ENCODE measurements at regions not wholly inside any gene's neighbourhood (a gene's known extent, or its start where the extent isn't known, plus 50 kb on each side); places are given as distances from the start of the nearest gene placed in this dataset.

DNA sequence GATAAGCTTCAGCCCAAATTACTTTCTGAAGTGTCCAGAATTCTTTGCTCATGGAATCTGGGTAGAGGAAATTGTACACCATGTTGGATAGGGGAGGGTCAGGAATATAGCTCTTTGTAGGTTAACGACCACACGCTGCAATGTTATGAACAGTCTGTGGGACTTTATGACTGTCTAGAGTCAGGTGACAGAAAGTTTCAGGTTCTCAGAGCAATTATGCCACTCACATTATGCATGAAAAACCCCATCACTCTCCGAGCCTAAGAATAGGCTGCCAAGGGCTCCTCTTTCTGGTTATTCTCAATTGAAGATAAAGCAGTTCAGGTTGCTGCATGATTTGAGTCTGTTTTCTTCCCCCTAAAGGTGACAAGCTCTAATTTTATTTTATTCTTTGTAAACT lies 430.9 kb downstream of the ATP23 start:
- no peak for ATAC-seq

DNA sequence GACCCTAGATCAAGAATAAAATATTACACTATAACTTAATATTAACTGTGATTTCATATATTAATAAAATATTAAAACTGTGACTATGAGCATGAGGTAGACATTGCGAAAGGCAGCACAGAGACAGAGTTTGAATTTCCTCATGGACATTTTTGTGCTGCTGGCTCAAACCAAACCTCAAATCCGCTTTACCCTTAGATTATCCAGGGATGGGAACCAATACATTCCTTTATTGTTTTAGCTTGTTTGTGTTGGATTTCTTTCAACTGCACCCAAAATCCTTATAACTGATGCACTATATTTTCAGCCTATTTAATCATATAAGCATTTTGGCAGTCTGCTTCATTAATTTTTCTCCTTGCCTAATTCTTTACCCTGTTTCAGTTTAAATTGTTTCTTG lies 436.7 kb downstream of the ATP23 start:
- ATAC-seq: no peak

DNA sequence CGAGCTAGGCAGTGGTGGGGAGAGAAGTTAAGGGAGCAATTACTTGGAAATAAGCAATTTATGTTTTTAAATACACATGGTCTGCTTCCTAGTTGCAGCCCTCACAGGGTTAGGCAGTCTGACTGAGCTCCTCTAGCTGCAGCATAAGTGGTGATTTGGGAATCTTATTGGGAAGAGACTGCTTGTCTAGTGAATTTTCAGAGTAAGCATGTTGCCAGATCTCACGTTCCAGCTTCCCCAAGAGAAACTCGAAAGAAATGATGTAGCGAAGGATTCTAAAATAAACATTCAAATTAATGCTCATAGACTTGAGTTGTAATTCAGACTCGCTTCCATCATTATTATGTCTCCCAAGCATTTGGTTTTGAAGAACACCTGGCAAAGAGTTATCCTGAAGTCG lies 440.2 kb downstream of the ATP23 start:
- no peak for ATAC-seq

DNA sequence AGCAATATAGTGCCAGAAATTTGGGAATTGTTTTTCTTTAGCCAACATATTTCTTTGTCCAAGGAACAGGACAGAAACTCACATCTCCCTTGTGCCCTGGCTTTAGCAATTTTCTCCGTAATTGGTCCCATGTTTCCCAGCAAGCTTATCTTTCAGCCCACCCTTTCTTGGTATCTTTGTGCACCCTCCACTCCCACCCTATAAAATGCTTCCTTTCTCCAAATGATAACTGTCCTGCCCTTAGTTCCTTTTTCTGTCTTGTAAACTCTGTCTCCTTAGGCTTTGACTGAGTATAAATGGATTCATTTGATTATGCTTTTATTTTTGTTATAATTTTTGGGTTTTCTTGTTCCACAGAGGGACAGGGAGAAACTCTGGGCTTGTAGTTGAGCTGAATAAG lies 442.8 kb downstream of the ATP23 start:
- no peak for ATAC-seq

DNA sequence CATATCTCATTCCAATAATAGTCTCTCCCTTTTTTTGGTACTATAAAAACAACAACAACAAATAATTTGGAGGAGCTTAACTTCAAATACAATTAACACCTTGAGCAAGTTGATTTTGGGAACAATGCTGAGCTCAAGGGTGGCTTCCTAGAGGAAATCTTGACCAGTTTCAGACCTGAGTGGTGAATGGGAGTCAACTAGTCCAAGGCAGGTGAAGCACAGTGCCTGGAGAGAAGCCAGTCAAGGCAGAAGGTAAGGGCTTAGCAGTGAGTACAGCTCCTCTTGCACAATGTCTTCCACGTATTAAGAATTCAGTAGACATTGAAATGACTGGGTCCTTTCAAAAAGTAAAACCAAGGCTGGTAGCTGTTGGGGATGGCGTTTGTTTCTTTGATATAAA lies 444.8 kb downstream of the ATP23 start:
- ATAC-seq: peak; percentile 81

DNA sequence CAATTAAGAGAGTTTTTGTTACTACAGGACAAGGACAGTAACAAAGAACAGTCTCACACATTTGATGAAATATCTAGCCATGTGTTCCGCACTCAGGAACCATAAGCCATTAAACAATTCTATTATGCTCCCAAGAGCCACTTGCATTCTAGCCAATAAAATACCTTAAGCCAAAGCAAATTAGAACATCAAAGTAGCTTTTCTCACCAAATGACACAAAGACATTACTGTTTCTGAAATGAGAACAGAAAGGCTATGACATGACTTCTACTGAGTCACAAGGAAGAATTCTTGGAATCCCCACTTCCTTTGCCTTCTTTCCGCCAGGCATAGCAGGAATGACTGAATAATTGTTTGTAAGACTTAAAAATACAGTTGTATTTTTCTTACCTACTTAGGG lies 445.8 kb downstream of the ATP23 start:
- ATAC-seq: no peak

DNA sequence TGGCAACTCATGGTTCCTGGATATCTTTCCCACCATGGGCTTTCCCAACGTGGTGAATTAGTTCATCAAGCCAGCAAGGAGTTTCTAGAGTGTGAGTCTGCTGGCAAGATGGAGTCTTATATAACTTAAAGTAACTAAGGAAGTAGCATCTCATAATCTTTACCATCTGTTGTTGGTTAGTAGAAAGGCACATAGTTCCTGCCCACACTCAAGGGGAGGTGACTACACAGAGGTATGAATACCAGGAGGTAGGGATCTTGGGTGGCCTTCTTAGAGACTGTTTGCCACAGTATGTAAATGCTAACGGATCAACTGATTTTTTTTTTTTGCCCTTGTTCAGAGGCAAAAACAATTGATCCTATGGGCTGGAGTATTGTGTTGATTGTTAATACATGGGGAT lies 446.9 kb downstream of the ATP23 start:
- no peak for ATAC-seq

DNA sequence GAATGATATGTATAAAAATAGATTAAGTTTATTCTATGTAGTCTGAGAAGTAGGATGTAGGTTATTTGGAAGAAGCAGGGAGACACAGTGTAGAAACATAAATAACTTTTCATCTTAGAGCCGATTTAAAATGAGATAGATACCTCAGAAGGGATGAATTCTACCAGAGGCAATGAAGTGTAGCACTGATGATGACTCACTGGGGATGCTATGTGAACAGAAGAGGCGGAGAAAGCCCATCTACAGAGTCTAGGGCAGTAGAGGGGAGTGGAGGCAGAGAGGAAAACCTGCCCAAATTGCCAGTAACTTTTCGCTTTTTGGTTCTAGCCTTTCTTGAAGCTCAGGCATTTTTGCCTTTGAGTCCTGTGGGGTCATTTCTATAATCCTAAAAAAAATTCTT lies 451.8 kb downstream of the ATP23 start:
- ATAC-seq: no peak

DNA sequence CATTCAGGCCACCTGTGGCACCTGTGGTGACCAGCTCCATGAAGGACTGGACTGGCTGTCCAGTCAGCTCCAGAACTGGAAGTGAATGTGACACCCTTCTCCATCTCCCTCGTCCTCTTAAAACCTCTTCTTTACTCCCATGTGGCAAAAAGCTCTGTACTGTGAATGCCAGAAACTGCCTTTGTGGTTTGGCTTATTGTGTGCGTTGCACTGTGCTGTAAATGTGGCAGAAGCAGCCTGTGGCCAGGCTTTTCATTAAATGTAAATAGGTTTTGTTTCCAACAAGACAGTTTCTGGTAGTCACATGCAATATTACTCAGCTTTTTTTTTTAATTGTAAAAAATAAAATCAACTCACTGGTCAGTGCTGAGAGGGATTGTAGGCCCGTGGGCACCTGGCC lies 453.7 kb downstream of the ATP23 start:
- no peak for ATAC-seq

DNA sequence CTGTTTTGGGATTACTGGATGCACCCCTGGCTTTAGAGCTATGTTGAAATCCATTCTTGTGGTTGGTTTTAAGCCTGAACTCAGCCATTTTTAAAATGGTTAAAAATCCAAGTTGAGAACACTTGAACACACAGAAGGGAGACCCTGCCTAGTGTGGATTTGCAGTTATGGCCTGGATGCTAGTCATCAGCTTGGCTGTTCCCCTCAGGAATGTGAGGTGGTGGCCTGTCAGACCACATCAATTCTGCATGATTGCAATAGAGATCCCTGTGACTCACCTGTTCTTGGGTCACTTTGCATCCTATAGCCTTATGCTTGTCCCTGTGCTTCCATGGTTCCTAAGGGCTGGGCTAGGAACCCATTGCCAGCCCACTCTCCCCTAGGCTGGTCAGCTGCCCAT lies 454.1 kb downstream of the ATP23 start:
- peak; percentile 29 for ATAC-seq

DNA sequence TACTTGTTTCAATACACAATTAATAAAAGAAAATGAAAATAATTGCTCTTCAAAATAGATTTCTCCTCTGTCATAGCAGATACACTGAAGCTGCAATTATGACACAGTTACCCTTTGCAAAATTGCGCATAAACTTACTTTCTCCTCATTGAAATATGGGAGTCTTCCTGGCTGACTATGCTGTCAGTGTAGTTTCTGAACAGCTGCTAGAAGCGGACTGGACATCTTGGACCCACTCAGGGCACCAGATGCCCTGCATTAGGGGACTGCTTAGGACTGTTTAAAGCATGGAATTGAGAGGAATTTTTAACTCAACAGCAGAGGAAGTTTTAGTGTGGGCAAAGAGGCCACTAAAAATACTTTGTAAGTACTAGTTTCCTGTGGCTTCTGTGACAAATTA lies 454.9 kb downstream of the ATP23 start:
- ATAC-seq: no peak

DNA sequence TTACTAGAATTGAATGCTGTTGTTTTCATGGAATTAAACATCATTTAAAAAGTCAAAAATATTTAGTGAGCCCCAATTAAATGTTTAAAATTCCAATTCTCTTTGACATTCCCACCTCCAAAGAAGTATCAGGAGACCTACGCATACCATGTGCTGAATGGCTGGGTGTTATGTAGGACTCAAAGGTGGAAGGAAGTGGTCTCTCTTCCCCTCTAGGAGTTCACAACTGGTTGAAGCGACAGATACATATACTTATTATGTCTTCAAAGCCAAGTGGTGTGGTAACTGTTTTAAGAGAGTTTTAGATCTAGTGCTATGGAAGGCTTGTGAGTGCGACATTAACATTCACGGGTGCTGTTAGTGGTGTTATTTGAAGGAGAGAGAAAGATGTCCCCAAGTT lies 464.0 kb downstream of the ATP23 start:
- ATAC-seq: no peak

DNA sequence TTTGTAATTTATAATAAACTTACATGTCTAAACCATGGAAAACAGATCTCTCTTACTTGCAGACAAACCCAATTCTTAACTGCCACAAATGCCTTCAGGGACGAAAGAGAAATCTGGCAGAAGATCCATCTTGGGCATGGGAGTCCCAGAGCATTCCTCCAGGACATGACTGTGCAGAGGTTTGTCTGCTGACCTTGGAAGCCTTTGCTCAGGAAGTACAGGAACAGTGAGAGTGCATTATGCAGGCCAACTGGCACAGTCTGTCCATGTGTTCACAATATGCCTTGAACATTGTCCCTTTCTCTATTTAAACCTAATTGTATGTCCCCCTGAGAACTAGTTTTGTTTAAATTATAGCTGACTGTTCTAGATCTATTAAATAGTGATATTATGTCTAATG lies 467.1 kb downstream of the ATP23 start:
- no peak for ATAC-seq

DNA sequence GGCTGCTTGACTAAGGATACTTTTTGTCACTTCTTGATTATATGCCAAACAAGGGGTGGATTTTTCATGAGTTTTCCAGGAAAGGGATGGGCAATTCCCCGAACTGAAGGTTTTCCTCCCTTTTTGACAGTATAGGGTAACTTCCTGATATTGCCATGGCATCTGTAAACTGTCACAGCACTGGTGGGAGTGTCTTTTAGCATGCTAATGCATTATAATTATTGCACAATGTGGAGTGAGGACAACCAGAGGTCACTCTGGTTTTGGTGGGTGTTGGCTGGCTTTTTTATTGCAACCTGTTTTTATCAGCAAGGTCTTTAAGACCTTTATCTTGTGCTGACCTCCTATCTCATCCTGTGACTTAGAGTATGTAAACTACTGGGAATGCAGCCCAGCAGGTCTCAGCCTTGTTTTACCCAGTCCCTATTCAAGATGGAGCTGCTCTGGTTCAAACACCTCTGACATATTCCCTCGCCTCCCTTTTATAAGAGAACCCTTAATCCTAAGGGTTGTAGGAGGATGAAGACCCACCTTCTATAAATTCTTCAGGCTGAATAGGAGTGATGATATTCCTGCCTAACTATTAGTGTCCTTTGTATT lies 471.2 kb downstream of the ATP23 start:
- ATAC-seq: no peak

DNA sequence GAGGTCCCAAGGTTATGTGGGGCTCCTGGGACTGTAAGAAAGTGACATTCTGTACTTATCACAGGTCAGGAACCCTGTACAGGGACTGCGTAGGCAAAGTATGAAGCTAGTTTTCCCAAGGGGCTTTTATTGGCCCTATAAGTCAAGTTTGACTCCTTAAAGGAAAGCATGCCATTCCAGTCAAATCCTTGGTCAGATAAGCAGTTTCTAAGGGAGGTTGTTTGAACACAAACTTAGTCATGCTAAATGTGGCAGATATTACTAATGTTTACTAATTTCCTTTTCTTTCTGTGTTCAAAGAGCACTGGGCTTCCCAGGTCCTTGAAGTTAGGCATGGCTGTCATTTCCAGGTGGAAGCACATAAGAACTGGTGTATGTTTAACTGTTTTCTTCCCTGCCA lies 472.4 kb downstream of the ATP23 start:
- peak; percentile 10 for ATAC-seq

DNA sequence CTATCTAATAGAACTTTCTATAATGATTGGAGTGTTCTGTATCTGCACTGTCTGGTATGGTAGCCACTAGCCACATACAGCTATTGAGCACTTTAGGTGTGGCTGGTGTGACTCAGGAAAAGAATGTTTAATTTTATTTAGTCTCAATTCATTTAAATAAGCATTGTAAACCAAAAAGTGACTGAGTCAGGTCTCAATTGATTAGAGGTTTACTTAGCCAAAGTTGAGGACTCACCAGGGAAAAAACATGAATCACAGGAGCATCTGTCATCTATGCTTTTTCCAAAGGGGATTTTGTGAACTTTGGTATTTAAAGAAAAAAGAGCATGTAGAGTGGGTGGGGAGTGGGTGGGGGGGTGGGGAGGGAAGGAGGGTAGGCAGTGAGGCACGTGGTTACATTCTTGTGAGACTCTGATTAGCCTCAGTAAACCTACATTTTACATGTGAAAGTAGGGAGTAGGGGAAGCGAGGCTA lies 473.1 kb downstream of the ATP23 start:
- peak; percentile 46 for ATAC-seq

DNA sequence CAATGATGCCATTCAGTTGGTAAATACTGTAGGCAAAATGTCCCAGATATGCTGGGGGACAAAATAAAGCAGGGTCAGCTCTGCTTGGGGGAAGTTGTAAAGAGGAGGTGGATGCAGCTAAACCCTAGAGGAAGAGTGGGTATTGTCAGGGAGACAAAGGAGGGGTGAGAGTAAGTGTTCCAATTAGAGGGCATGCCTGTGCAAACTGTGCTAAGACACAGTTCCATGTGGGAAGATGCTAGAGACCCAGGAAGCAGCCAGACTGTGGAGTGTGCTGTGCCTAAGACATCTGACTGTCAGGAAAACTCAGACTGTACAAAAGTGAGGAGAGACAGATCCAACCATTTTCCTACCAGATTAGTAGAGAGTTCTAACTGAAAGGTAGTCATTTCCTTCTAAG lies 474.3 kb downstream of the ATP23 start:
- ATAC-seq: no peak

DNA sequence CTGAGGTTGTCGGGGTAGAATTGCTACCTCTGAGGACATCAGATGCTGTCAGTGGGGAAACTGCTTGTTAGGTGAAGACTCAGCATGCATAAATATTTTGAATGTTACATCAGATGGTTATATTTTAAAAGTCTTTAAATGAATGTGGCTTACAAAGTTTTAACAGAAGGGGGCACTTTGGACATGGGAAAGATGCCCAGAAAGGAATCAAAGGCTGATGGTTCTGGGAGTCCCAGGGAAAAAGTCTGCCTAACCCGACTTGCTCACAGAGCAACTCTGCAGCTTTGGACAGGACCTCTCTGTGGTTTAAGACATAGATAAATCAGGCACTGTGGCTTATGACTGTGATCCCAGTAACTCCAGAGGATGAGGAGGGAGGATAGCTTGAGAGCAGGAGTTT lies 474.9 kb downstream of the ATP23 start:
- no peak for ATAC-seq

DNA sequence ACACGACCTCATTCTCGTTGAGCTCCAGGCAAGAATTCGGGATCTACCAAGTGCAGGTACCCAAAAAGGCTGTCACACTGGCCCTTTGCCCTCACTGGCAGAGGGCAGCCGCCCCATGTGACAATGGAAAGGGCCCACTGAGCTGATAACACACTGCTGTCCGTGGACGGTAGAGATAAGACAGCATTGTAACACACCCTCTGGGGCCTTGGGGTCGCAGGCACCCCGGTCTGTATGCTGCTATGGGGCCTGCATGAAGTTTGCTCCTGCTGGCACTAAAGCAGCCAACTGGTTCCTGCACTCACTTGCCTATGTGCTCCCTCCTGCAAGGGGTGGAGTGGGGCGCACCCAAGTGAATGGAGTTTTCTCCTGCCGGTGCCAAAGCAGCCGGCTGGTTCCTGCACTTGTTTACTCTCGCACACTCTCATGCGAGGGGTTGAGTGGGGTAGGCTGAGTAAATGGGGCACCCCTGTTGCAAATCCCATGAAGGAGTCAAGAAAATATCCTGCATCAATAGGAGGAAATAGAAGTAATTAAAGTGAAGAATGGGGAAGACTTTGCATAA lies 477.9 kb downstream of the ATP23 start:
- peak; percentile 83 for ATAC-seq

DNA sequence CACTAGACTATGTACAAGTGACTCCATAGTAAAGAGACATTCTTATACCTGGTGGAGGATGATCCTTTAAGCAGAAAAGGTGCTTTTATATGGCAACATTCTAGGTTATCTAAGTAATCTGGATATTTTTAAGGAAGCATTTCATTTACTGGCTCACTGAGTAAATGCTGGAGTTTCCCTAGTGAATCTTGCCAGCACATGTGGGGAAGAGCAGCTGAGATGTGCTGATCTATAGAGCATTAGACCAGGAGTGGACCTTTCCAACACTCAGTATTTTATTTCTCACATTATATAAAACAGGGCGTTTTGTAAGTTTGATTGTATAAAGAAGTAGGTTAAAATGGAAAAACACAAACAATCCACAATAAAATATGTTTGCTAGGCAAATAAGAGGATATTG lies 478.5 kb downstream of the ATP23 start:
- no peak for ATAC-seq

DNA sequence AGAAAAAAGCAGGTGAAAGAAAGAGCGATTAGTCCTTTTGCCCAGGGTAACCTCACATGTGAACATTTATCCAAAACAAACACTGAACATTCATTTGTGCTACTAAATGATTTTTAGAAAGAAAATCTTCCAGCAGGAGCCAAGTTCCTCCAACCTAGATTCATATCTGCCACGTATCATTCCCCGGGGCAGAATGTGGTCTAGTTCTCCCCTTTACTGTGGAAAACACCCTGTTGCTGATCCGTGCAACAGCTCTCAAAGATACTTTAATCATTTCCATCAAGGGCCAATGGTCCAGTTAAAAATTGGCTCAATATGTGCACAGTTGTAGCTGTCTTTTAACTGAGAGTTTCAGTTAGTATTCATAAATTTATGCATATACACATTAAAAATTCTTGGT lies 479.1 kb downstream of the ATP23 start:
- no peak for ATAC-seq

DNA sequence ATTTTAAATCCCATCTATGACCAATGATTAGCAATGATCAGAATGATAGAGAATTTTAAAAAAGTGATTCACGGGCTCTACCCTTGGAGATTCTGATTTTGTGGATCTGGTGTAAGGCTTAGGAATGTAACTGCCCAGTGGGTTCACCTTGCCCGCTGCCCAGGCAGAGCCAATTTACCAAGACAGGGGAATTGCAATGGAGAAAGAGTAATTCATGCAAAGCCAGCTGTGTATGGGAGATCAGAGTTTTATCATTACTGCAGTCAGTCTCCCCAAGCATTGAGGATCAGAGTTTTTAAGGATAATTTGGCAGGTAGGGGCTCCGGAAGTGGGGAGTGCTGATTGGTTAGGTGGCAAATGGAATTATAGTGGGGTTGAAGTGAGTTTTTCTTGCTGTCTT lies 480.6 kb downstream of the ATP23 start:
- ATAC-seq: no peak

DNA sequence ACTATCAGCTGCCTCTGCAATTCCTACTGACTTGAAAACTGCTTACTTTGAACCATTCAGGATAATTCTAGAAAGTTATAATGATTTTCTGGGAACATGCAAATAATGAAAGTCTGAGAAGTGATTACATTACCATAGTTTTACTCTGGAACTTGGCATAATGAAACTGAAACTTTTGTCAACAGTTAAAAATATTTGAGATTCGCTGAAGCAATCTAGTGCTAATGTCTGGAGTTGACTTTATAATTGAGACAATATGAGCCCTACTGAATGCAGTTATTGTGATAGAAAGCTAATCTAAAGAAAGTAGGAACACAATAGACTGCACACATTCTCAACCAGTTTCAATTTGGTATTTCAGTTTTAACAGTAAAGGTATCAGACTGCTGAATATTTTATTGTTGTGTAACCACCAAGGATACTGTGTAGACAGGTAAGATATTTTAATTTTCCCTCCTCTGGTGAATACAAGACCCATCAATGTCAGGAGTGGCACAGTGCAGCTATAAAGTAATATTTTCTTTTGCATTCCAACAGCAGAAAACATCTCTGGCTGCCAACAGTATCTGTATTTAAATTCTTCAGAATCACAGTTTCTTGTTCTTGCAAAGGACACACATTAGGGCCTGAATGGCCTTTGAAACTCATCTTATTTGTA lies 483.5 kb downstream of the ATP23 start:
- ATAC-seq: peak; percentile 56

Measured in esophagus mucosa (tissue), 1 donor.